Fibroblast of peridontal ligament (primary cell): ENCODE measurements at regions not wholly inside any gene's neighbourhood (a gene's known extent, or its start where the extent isn't known, plus 50 kb on each side); places are given as distances from the start of the nearest gene placed in this dataset.

Experiments
- DNase-seq: peaks from one replicate; pipeline ENCODE4 v3.0.0-alpha.2; 2010; ENCODE audit errors: extremely low read depth

- no peak for DNase-seq
These were observed 115.5 kb downstream of the PAPOLA start for GRCh38 chr14:96617635-96618034.

GRCh38 chr14:96622926-96623325, 120.7 kb downstream of the PAPOLA start:
- DNase-seq, result no peak

GRCh38 chr14:96623676-96624484, 121.7 kb downstream of the PAPOLA start:
- no peak for DNase-seq

- DNase-seq, result no peak
These were observed 122.7 kb downstream of the PAPOLA start for GRCh38 chr14:96624661-96625425.

- no peak for DNase-seq
These were observed 123.3 kb downstream of the PAPOLA start for GRCh38 chr14:96625426-96625985.

- DNase-seq, result no peak
These were observed 124.1 kb downstream of the PAPOLA start for GRCh38 chr14:96626121-96626768.

- no peak for DNase-seq
These were observed 124.7 kb downstream of the PAPOLA start for GRCh38 chr14:96626916-96627315.

GRCh38 chr14:96627386-96627785, 125.2 kb downstream of the PAPOLA start:
- DNase-seq, result no peak

- DNase-seq, result no peak
These were observed 125.9 kb downstream of the PAPOLA start for GRCh38 chr14:96627811-96628775.

GRCh38 chr14:96629082-96629481, 126.9 kb downstream of the PAPOLA start:
- DNase-seq, result no peak

- no peak for DNase-seq
These were observed 127.5 kb downstream of the PAPOLA start for GRCh38 chr14:96629558-96630222.

GRCh38 chr14:96630281-96630680, 128.1 kb downstream of the PAPOLA start:
- no peak for DNase-seq

- DNase-seq, result no peak
These were observed 128.8 kb downstream of the PAPOLA start for GRCh38 chr14:96631030-96631429.

- no peak for DNase-seq
These were observed 129.6 kb downstream of the PAPOLA start for GRCh38 chr14:96631621-96632362.

GRCh38 chr14:96632363-96632758, 130.2 kb downstream of the PAPOLA start:
- DNase-seq, result no peak

GRCh38 chr14:96633096-96633495, 130.9 kb downstream of the PAPOLA start:
- no peak for DNase-seq

GRCh38 chr14:96634481-96634880, 132.3 kb downstream of the PAPOLA start:
- DNase-seq, result no peak

- DNase-seq, result no peak
These were observed 132.7 kb downstream of the PAPOLA start for GRCh38 chr14:96634896-96635295.

GRCh38 chr14:96635850-96636249, 133.7 kb downstream of the PAPOLA start:
- no peak for DNase-seq

- DNase-seq, result no peak
These were observed 135.3 kb downstream of the PAPOLA start for GRCh38 chr14:96637521-96637920.
